A549 (cell line): ENCODE measurements at regions not wholly inside any gene's neighbourhood (a gene's known extent, or its start where the extent isn't known, plus 50 kb on each side); places are given as distances from the start of the nearest gene placed in this dataset.

Experiments
- BHLHE40 ChIP-seq: IDR thresholded peaks from 2 replicates; pipeline ENCODE4 v1.6.1; 2012; ENCODE audit warnings: low read depth, low read length, inconsistent platforms
- CBX2 ChIP-seq: fragments of 200-600 bp; sonication (generic); IDR thresholded peaks from 2 replicates; pipeline ENCODE4 v1.6.1; 2016; ENCODE audit warnings: low read depth, mild to moderate bottlenecking, borderline replicate concordance
- CHD2 ChIP-seq: fragments of 150-350 bp; IDR thresholded peaks from 2 replicates; pipeline ENCODE4 v1.6.1; 2014; ENCODE audit warnings: low read length; ENCODE audit not compliant: partially characterized antibody
- POLR2A ChIP-seq: IDR thresholded peaks from 2 replicates; pipeline ENCODE4 v1.6.1; 2012; ENCODE audit warnings: mild to moderate bottlenecking, low read length
- RAD21 ChIP-seq, 2 experiments: fragments of >200 bp in 1 of 2; sonication (Bioruptor Twin) in 1 of 2; formaldehyde crosslinking in 1 of 2; IDR thresholded peaks in 1 of 2; conservative IDR thresholded peaks in 1 of 2; 2 replicates in 1 of 2; 3 replicates in 1 of 2; pipeline ENCODE4 v1.6.1; 2012 to 2018; ENCODE audit warnings: inconsistent platforms in 1 of 2
- SREBF2 ChIP-seq: fragments of 450-650 bp; IDR thresholded peaks from 2 replicates; pipeline ENCODE4 v1.6.1; 2014; ENCODE audit warnings: mild to moderate bottlenecking, moderate library complexity
- ZC3H11A ChIP-seq: fragments of 450-650 bp; IDR thresholded peaks from 2 replicates; pipeline ENCODE4 v1.6.1; 2014; ENCODE audit warnings: antibody characterized with exemption, mild to moderate bottlenecking
- ZFP36 ChIP-seq: fragments of 450-650 bp; IDR thresholded peaks from 2 replicates; pipeline ENCODE4 v1.6.1; 2014; ENCODE audit warnings: borderline replicate concordance; ENCODE audit not compliant: partially characterized antibody
- ZSCAN20 ChIP-seq: fragments of 250-450 bp; sonication (Bioruptor Pico); IDR thresholded peaks from 2 replicates; pipeline ENCODE4 v1.8.0; 2022; ENCODE audit warnings: mild to moderate bottlenecking, moderate library complexity
- TF ChIP-seq, protein P1 (sequence below): IDR thresholded peaks from 2 replicates; pipeline ENCODE4 v1.6.1; 2012
- TF ChIP-seq, protein P2 (sequence below): fragments of >200 bp; sonication (Bioruptor Twin); formaldehyde crosslinking; IDR thresholded peaks from 3 replicates; pipeline ENCODE4 v1.5.1; 2016
- TF ChIP-seq, protein P3 (sequence below): fragments of 200-600 bp; sonication (generic); IDR thresholded peaks from 2 replicates; pipeline ENCODE4 v1.6.1; 2016; ENCODE audit warnings: antibody characterized with exemption, mild to moderate bottlenecking, moderate library complexity
- TF ChIP-seq, protein P4 (sequence below): IDR thresholded peaks from 2 replicates; pipeline ENCODE4 v1.6.1; 2012
- TF ChIP-seq, protein P5 (sequence below): fragments of 450-650 bp; IDR thresholded peaks from 2 replicates; pipeline ENCODE4 v1.6.1; 2014; ENCODE audit warnings: antibody characterized with exemption

DNA sequence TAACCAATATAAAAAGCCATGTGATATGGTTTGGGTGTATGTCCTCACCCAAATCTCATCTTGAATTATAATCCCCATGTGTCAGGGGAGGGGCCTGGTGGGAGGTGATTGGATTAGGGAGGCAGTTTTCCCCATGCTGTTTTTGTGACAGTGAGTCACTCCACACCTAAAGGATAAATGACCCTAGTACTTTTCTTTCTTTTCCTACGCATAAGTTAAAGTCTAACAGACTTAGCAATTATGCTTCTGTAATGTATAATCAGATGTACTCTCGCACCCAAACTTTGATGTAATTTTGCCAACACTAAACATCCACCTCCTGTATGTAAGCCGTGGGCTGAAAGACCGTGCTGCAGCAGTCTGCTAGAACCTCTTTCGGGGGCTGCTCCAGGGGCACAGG lies 97.2 kb upstream of the DSEL start:
- TF ChIP-seq POLR2A (no peak), RAD21 (conservative IDR thresholded peaks at IDR 0.05 in 1 of 2, IDR thresholded peaks at IDR 0.05 in 1 of 2) (no peak), CHD2 (no peak), CBX2 (no peak), ZC3H11A (no peak), SREBF2 (no peak), ZSCAN20 (CRISPR knock-in tag) (no peak), BHLHE40 (no peak), ZFP36 (no peak)
- TF ChIP-seq, protein P1, sequence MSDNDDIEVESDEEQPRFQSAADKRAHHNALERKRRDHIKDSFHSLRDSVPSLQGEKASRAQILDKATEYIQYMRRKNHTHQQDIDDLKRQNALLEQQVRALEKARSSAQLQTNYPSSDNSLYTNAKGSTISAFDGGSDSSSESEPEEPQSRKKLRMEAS, result no peak
- TF ChIP-seq, protein P2, sequence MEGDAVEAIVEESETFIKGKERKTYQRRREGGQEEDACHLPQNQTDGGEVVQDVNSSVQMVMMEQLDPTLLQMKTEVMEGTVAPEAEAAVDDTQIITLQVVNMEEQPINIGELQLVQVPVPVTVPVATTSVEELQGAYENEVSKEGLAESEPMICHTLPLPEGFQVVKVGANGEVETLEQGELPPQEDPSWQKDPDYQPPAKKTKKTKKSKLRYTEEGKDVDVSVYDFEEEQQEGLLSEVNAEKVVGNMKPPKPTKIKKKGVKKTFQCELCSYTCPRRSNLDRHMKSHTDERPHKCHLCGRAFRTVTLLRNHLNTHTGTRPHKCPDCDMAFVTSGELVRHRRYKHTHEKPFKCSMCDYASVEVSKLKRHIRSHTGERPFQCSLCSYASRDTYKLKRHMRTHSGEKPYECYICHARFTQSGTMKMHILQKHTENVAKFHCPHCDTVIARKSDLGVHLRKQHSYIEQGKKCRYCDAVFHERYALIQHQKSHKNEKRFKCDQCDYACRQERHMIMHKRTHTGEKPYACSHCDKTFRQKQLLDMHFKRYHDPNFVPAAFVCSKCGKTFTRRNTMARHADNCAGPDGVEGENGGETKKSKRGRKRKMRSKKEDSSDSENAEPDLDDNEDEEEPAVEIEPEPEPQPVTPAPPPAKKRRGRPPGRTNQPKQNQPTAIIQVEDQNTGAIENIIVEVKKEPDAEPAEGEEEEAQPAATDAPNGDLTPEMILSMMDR, result no peak
- TF ChIP-seq, protein P3, sequence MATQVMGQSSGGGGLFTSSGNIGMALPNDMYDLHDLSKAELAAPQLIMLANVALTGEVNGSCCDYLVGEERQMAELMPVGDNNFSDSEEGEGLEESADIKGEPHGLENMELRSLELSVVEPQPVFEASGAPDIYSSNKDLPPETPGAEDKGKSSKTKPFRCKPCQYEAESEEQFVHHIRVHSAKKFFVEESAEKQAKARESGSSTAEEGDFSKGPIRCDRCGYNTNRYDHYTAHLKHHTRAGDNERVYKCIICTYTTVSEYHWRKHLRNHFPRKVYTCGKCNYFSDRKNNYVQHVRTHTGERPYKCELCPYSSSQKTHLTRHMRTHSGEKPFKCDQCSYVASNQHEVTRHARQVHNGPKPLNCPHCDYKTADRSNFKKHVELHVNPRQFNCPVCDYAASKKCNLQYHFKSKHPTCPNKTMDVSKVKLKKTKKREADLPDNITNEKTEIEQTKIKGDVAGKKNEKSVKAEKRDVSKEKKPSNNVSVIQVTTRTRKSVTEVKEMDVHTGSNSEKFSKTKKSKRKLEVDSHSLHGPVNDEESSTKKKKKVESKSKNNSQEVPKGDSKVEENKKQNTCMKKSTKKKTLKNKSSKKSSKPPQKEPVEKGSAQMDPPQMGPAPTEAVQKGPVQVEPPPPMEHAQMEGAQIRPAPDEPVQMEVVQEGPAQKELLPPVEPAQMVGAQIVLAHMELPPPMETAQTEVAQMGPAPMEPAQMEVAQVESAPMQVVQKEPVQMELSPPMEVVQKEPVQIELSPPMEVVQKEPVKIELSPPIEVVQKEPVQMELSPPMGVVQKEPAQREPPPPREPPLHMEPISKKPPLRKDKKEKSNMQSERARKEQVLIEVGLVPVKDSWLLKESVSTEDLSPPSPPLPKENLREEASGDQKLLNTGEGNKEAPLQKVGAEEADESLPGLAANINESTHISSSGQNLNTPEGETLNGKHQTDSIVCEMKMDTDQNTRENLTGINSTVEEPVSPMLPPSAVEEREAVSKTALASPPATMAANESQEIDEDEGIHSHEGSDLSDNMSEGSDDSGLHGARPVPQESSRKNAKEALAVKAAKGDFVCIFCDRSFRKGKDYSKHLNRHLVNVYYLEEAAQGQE, result no peak
- TF ChIP-seq, protein P4, sequence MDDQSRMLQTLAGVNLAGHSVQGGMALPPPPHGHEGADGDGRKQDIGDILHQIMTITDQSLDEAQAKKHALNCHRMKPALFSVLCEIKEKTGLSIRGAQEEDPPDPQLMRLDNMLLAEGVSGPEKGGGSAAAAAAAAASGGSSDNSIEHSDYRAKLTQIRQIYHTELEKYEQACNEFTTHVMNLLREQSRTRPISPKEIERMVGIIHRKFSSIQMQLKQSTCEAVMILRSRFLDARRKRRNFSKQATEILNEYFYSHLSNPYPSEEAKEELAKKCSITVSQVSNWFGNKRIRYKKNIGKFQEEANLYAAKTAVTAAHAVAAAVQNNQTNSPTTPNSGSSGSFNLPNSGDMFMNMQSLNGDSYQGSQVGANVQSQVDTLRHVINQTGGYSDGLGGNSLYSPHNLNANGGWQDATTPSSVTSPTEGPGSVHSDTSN, result no peak
- TF ChIP-seq, protein P5, sequence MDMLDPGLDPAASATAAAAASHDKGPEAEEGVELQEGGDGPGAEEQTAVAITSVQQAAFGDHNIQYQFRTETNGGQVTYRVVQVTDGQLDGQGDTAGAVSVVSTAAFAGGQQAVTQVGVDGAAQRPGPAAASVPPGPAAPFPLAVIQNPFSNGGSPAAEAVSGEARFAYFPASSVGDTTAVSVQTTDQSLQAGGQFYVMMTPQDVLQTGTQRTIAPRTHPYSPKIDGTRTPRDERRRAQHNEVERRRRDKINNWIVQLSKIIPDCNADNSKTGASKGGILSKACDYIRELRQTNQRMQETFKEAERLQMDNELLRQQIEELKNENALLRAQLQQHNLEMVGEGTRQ, result no peak
